NCI-H2171 (cell line): ENCODE measurements at regions not wholly inside any gene's neighbourhood (a gene's known extent, or its start where the extent isn't known, plus 50 kb on each side); places are given as distances from the start of the nearest gene placed in this dataset.

Experiments used
- DNase-seq: peaks from one replicate; lab custom pipeline; 2025; lab: John Stamatoyannopoulos, UW

GRCh38 chr19:32202244-32202643 lies 143.2 kb upstream of the ZNF507 start:
- no peak for DNase-seq

GRCh38 chr19:32203161-32203560 lies 142.2 kb upstream of the ZNF507 start:
- DNase-seq: no peak

GRCh38 chr19:32206065-32206464 lies 139.3 kb upstream of the ZNF507 start:
- DNase-seq: no peak

GRCh38 chr19:32208060-32208459 lies 137.3 kb upstream of the ZNF507 start:
- DNase-seq: no peak

GRCh38 chr19:32219392-32219791 lies 126.0 kb upstream of the ZNF507 start:
- DNase-seq: no peak

GRCh38 chr19:32219881-32220472 lies 125.4 kb upstream of the ZNF507 start:
- DNase-seq: no peak

GRCh38 chr19:32220951-32221350 lies 124.5 kb upstream of the ZNF507 start:
- no peak for DNase-seq

GRCh38 chr19:32222556-32222955 lies 122.9 kb upstream of the ZNF507 start:
- no peak for DNase-seq

- no peak for DNase-seq
Measured at GRCh38 chr19:32223106-32223505, 122.3 kb upstream of the ZNF507 start.

- no peak for DNase-seq
Measured at GRCh38 chr19:32223595-32224370, 121.6 kb upstream of the ZNF507 start.

GRCh38 chr19:32224371-32225244 lies 120.8 kb upstream of the ZNF507 start:
- DNase-seq: no peak

GRCh38 chr19:32227561-32228165 lies 117.7 kb upstream of the ZNF507 start:
- DNase-seq: no peak

GRCh38 chr19:32230441-32230840 lies 115.0 kb upstream of the ZNF507 start:
- no peak for DNase-seq

GRCh38 chr19:32231020-32231419 lies 114.4 kb upstream of the ZNF507 start:
- DNase-seq: no peak

GRCh38 chr19:32231691-32232090 lies 113.7 kb upstream of the ZNF507 start:
- no peak for DNase-seq

- no peak for DNase-seq
Measured at GRCh38 chr19:32232449-32232848, 113.0 kb upstream of the ZNF507 start.

- no peak for DNase-seq
Measured at GRCh38 chr19:32233091-32233490, 112.3 kb upstream of the ZNF507 start.

- DNase-seq: no peak
Measured at GRCh38 chr19:32233885-32234284, 111.5 kb upstream of the ZNF507 start.

GRCh38 chr19:32234663-32235217 lies 110.7 kb upstream of the ZNF507 start:
- no peak for DNase-seq

GRCh38 chr19:32238076-32238475 lies 107.3 kb upstream of the ZNF507 start:
- DNase-seq: no peak

GRCh38 chr19:32240316-32240715 lies 105.1 kb upstream of the ZNF507 start:
- DNase-seq: no peak

GRCh38 chr19:32241306-32241705 lies 104.1 kb upstream of the ZNF507 start:
- no peak for DNase-seq
